ENCODE measurements at regions not wholly inside any gene's neighbourhood (a gene's known extent, or its start where the extent isn't known, plus 50 kb on each side); places are given as distances from the start of the nearest gene placed in this dataset.

GRCh38 chr1:201598396-201598795, 59.5 kb downstream of the NAV1 start:
- TF ChIP-seq CTCF (IDR thresholded peaks at IDR 0.05; ENCODE audit: low read depth, low read length, missing input control) (no peak), HNF4A (conservative IDR thresholded peaks at IDR 0.05) (no peak), MAX (IDR thresholded peaks at IDR 0.05) (no peak), EGR1 (IDR thresholded peaks at IDR 0.05; ENCODE audit: low read depth in 2 of 2) (no peak), NR2F2 (IDR thresholded peaks at IDR 0.05) (no peak), REST (IDR thresholded peaks at IDR 0.05) (no peak), RAD21 (IDR thresholded peaks at IDR 0.05) (no peak), TAF1 (conservative IDR thresholded peaks at IDR 0.05) (no peak), ATF3 (IDR thresholded peaks at IDR 0.05) (no peak), GABPA (IDR thresholded peaks at IDR 0.05 in 1 of 2, conservative IDR thresholded peaks at IDR 0.05 in 1 of 2) (no peak)

Data from liver (tissue), 3 donors.